ENCODE measurements at regions not wholly inside any gene's neighbourhood (a gene's known extent, or its start where the extent isn't known, plus 50 kb on each side); places are given as distances from the start of the nearest gene placed in this dataset.

DNA sequence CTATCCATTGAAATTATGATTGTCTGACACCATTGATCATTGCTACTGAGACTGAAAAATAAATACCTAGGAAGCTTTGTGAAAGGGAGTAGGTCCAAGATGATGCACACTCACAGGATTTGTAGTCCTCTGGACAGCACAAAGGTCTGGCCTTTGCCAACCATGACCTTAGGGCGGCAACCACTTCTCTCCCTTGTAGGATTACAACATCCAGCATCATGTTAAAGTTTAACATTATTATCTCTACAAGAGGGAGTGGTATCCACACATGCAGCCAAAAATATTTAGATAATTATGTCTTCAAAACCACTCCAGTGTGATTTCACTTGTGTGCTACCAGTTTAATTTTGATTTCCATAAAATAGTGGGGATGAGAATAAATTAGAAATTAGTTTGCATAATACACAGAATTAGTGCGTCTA, 51.1 kb upstream of the NHSL1 start:
- DNase-seq (ENCODE audit: low spot score) = no peak

DNA sequence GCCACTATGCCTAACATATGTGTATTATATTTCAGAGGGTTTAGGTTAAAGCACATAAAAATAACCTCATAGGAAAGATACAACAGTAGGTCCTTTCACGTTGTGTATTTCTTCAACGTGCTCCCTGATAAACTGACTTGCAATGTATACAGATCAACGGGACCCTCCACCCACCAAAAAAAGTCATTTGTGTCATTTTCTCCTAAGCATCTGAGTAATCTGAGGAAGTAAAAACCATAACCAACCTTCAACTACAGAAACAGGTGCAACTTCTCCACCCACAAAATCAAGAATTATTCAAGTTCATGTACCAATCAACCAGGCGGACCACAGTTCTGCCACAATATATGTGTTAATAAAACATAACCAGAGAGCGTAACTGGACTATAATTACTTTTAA, 54.9 kb upstream of the NHSL1 start:
- DNase-seq (ENCODE audit: low spot score) = no peak

DNA sequence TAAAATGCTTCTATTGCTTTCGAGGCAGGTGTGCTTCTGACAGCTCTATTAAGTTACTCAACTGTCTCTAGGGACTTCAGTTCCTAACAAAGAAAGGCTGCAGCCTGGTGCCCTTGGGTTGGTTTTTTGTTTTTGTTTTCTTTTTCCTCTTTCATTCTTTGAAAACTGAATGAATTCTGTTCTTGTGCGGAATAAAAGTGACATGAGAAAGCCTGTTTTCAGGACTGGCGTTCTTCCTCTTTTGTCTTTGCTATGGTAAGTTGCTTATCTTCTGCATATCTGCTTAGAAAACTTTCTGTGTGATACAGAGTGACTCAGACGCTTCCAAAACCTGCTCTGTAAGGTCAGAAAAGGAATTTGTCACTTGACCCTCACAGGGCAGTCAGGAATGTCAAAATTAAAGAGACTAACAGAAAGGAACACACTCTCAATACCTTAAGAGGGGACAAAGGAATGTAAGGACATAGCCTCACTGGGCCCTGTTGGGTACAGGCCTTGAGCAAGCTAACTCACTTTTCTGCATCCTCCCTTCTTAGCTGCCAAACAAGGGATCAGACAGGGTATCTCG, 56.2 kb upstream of the NHSL1 start:
- DNase-seq (ENCODE audit: low spot score) = no peak

DNA sequence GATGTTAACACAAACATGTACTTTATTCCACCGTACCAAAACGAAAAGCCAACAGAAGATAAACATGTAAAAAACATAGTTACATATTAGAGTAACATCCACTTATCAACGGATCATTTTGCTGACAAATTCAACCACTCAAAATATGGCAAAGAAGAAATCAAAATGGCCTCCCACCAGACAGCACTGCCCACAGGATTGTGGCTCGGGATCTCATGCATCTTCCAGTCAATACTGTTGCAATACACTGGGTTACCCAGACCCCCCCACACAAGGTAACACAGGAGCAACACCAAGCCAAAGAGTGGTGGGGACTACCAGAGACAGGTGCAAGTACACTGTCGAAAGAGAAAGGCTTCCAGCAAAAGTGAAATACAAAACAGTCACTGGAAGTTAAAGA, 57.9 kb upstream of the NHSL1 start:
- no peak for DNase-seq (ENCODE audit: low spot score)

DNA sequence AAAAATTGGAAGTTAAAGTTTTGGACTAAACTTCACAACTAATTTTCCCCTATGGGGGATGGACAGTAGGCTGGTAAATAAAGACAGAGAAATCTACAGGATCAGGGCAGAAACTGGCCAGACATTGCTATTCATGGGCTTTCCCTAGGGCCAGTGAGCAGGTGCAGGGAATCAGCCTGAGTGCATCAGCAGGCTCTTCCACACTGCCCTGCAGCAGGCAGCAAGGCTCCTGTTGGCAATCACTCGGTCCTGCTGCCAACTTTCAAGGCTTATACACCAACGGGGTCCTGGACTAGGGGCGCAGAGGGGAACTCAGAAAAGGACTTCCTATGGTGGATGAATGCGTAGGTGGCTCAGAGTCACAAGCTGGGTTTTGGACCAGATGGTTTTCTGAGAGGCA, 59.8 kb upstream of the NHSL1 start:
- no peak for DNase-seq (ENCODE audit: low spot score)

DNA sequence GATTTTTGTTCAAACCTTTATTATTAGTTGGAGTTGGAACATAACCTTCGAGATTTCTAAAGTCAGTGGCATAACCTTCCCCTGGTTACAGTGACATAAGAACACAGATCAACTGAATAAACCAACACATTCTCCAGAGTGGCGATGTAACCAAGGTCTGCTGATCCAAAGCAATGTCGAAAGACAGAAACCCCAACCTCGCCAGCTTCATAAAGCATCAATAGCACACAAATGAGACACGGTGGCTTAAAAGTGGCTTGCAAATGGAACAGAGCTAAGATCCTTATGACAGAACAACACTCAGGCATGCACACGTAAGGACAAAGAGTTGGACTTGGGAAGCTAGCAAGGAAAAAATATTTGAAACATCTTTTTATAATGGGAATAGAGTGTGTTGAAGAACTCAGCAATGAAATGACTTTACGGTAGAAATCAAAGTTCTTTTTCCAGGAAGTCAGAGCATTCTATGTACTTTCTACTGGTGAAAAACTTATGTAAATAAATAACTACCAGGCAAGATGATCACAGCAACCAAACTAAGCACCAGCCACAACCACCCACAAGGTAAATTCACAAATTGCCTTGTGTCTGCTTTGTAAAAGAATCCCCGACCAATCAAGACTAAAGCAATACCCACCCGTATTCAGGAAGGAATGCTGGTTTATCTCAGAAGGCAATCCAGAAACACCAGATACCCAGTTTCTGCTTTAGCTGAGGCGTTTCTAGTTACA, 61.0 kb upstream of the NHSL1 start:
- DNase-seq (ENCODE audit: low spot score) = no peak

DNA sequence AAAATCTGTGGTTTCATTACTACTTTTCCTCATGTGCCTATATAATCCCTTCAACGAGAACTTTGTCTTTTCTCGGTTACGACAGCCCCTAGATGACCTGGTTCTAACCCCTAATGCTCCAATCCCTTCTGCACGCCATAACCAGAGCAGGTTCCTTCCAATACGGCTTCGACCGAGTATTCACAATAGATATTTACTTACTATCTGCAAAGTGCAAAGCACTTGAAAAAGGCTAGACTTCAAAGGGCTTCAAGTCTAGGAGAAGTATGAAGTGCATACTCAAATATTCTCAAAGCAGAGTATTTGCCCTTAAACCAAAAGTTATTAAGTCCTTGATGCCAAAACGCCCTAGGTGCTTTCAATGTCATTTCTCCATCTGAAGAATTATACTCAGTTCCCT, 63.4 kb upstream of the NHSL1 start:
- DNase-seq (ENCODE audit: low spot score) = no peak

DNA sequence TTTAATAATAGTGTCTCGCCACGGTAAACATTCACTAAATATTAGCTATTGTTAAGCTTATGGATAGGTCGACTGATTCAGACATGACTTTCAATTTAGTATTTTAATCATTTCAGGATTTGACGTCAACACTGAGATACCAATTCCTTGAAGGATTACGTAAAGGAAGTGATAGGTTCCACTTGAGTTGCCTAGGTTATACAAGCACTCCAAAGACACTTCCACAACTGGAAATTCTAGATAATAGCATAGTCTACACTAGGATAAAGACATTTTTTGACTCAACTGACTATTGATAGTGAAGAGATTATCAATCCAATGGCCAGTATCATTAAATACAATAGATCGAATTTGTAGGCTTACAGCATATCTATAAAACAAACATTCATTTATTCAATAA, 63.9 kb upstream of the NHSL1 start:
- no peak for DNase-seq (ENCODE audit: low spot score)

DNA sequence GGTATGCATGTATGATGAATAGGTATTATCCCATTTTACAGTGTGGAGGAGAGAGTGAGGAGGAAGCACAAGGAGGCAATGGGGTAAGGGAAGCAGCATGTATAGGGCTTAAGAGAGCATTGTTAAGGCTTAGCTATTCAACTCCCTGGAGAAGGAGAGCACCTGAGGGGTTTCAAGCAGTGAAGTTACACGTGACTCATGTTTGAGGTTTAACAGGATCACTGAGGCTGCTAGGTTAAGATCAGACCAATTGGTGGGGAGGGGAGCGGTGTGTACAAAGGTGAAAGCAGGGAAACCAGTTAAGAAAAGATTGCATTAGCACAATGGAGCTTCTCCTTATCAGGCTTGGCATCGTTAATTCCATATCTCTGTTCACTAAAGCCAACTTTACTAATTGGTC, 64.4 kb upstream of the NHSL1 start:
- DNase-seq (ENCODE audit: low spot score) = no peak

DNA sequence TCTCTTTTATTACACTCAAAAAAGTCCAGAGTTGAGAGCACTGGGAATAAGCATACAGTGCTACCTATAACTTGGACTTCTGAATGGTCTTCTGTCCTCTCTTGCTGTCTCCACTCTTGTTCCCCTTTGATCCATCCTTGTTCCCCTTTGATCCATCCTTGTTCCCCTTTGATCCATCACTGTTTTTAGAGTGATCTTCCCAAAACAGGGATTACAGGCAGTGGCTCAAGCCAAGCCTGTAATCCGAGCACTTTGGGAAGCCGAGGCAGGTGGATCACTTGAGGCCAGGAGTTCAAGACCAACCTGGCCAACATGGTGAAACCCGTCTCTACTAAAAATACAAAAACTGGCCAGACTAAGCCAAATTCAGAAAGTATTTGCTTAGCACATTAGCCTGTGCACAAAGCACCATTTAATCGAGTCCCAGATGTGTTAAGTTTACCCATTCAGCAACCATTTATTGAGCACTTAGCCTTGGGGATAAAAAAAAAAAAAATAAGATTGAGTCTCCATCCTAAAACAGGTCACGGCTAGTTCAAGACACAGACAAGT, 65.0 kb upstream of the NHSL1 start:
- no peak for DNase-seq (ENCODE audit: low spot score)

DNA sequence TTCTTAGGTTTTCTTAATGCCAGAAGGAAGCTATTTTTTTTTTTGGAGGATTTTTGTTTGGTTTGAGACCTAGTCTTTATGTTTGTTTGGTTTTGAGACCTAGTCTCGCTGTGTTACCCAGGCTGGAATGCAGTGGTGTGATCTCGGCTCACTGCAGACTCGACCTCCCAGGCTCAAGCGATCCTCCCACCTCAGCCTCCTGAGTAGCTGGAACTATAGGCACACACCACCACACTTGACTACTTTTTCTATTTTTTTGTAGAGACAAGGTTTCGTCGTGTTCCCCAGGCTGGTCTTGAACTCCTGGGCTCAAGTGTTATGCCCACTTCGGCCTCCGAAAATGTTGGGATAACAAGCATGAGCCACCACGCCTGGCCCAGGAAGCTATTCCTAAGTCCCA, 67.8 kb upstream of the NHSL1 start:
- DNase-seq (ENCODE audit: low spot score) = no peak

DNA sequence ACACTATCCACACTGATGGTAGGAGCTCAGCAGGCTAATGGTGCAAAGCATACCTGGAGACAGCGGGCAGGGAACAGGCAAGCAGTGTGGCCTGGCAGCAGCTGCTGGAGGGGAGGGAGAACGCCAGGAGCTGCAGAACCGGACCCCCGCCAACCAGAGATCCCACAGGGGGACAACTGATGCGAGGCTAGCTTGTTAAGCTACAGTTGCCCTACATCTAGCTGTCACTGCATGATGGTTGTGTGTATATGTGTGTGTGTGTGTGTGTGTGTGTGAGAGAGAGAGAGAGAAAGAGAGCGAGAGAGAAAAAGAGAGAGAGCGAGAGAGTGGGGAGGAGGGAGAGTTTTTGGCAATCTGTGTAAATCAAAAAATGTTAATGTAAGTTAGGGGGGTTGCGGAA, 69.7 kb upstream of the NHSL1 start:
- no peak for DNase-seq (ENCODE audit: low spot score)

DNA sequence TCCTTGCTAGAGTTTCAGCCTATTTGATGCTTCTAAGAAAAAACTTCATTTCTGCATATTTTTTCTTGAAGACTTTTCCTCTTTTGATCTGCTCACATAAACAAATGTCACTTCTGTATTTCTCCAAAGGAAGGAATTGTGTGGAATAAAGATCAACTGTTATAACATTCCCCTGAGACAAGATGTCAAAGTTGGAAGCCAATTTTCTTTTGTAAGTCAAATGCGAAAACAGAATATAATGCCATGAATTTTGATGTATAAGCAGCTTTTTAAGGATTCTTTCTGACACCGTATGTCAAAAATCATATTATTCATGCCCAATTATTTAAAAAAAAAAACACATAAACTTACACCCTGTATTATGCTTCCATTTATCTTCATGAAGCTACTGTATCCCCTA, 70.3 kb upstream of the NHSL1 start:
- no peak for DNase-seq (ENCODE audit: low spot score)

DNA sequence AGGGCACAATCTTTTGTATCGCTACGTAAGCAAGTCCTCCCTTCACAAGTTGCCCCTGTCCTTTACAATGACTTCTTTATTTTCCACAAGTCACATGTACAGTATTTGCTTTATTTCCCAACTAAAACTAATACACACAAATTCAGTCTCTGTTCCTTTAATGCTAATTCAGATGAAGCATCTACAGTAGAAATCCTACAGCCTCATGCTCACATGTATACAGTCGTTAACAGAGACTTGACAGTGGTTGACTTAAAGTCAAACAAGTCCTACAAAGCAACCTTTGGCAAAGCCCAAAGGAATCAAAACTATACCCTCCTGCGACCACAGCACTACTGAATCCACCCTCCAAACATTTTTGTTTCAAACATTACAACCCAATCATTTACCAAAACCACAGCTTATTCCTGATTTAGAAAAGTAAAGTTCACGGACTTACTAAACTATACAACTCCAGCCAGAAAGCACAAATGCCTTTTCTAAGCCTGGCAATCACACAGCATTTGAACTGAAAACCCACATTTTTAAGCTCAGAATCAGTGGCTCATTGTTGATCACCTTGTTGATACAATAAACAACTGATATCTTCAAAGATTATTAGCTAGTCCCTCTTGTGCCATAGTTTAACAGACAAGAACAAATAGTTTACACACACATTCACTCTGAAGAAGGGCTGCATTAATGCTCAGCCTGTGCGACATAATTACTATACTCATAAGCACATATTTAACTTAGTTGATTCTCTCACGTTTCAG, 70.9 kb upstream of the NHSL1 start:
- no peak for DNase-seq (ENCODE audit: low spot score)

DNA sequence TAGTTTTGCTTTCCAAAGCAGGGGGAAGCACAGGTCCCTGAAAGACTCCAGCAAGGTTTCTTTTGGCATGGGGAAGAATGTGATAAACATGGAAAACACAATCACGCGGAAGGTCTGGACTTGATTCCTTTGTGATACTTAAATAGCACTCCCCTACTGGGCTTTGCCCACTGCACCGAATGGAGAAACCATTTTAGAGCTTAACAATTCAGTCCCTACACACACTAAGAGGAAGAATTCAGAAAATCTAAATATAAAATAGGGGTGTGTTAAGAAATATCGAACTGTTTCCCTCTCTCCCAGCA, 71.4 kb upstream of the NHSL1 start:
- DNase-seq (ENCODE audit: low spot score) = no peak

DNA sequence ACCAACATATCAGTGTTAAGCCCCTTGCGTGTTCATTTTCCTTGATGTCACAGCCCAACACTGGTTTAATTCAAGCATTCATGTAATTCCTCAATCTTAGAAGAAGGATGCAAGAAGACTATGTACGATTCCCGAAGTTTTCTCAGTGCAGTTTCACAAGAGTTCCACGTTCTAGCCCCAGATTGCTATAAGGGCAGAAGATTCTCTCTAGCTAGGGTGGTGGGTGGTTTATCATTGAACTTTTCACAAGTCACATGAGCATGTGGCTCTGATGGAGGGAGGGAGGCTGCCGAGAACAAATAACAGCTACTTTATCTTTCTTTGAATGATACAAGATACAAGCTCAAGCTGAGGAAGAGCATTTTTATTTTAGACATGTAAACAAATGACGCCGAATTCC, 71.9 kb upstream of the NHSL1 start:
- DNase-seq (ENCODE audit: low spot score) = no peak

DNA sequence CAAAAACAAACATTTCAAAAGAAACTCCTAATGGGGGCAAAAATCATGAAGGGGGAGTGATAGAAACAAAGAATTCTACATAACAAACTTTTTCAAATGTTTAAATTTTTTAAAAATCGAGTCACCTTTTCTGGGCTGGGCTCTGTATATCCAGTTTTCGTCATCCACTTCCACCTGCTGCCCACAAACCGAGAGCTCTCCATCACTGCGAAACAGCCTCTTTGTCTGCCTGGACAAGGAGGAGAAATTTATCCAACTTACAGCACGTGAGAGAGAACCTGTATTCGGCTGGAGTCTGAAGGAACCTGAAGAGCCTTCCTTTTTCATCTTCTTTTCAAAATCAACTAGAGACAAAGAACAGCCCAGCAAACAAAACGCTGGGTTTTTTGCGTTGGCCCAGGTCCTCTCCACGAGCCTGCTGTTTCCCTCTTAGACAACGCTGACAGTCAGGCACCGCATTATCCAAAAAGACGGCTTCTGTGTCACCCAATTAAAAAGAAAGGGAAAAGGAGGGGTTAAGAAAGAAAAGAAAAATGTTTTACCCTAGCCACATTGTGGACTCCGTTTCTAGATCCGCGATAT, 72.4 kb upstream of the NHSL1 start:
- DNase-seq (ENCODE audit: low spot score) = no peak

DNA sequence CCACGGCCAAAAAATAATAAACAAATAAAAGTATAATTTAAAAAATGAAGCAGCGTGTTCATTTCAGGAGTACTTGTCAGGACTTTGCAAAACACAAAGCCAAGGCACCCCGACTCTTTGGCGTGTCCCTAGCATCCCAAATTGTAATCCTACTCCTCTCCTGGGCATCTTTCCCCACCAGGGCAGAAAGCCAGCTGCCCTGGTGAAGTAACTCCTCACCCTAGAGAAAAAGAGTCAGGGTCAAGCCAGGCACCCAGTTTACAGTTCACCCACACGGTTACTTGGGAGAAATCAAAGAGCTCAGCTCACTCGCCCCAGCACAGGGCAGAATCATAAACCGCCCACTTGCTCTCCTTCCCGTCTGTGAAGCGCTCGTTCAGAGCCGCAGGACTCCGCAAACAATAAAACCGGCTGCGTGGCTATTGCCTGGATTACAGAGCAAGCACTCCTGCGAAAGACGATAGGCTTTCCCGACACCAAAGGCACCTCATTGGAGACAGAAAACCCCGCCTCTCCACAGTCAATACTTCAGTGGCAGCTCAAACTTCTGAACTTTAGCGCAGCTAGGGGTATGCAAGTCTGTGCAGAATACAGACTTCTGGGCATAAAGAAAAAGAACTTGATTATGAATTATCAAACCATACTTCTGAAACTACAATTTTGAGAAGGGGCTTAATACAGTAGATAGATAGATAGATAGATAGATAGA, 73.0 kb upstream of the NHSL1 start:
- no peak for DNase-seq (ENCODE audit: low spot score)

DNA sequence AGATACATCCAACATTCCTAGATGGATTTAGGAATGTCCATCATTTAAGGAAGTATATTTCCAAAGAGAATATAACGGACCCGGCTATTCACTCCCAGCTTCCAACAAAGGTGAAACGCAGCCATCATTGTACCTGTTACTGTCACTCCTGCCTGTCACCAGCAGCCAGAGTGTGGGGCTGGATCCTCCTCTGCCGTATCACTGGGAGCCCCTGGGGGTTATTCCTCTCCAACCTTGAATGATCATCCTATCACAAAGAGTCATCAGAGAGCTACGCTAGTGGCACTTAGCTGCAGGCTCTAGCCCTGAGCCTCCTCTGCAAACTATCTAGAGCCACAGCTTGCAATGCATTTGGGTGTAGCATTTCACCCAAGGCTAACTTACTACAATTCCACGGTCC, 73.6 kb upstream of the NHSL1 start:
- no peak for DNase-seq (ENCODE audit: low spot score)

DNA sequence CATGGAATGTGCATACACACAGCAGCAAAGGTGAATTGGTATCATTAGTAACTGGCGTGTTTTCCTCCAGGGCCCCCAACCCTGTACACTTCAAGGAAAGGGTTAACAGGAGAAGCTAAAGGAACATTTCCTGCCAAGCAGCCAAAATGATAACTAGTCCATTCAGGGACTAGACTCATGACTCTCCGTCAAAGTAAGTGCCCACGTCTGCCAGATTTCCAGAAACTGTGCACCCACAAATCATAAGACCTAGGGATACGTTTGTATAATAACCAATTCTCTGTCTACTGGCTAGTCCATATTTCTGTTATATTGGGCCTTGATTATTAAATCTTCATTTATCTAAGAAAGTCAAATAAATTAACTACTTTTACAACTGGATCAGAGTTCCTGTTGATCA, 76.0 kb upstream of the NHSL1 start:
- no peak for DNase-seq (ENCODE audit: low spot score)

DNA sequence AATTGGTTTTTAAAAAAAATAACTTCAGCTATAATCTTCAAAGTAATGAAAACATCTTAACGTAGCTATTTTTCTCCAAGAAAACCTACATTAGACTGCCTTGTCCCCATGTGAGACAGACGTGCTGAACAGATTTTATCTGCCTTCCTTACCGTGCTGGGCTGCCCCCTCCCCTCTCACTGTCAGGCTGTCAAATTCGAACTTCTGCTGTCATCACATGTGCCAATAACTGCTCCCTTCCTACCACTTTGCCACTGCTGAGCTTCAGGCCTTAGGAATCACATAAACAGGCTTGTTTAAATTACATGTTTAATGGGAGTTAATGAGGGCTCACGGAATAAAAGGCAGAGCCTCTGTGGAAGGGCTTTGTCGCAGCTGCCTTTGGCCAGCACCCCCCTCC, 77.0 kb upstream of the NHSL1 start:
- DNase-seq (ENCODE audit: low spot score) = no peak

DNA sequence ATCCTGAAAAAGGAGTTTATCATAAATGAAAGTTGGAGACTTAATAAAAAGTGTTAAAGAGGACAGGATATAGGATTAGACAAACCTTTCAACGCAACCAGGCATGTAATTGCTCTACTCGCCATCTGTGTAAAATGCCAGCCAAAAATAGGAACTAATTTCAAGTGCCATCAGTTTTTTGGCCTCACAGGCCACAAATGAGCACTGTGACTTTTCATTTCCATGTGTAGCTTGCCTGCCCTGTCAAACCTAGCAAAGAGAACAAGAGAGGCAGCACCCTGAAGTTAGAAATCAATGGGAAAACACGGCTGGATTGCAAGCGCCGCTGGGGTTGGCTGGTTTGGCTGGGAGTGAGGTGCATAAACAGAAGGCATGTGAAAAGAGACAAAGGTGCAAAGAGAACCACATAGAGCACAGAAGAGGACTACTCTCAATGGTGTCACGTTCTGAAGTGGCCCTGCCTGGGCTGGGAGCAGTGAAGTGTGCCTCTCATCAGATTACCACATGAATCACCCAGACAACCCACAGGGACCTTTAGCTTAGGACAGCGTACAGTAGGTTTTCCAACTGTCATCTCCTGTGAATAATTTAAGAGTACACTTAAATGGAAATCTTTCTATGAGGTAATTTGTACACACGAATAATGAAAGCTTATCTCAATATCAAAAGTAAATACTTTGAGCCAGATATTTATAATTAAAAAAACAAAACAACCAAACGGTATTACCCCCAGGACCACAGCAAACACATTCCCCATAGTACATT, 78.0 kb upstream of the NHSL1 start:
- DNase-seq (ENCODE audit: low spot score) = no peak
